Calu3 (cell line): ENCODE measurements at regions not wholly inside any gene's neighbourhood (a gene's known extent, or its start where the extent isn't known, plus 50 kb on each side); places are given as distances from the start of the nearest gene placed in this dataset.

Experiments used
- BruUV-seq: library from RNA; stranded (reverse); fragments of 400-500 nt; replicated peaks from 2 replicates; lab custom pipeline; 2021; lab: Mats Ljungman, UMichigan
- CTCF ChIA-PET: fragments of 300-600 bp; sonication (Branson Sonifier 250); formaldehyde crosslinking; loops from one replicate; lab custom pipeline; 2022; ENCODE audit warnings: antibody characterized with exemption; lab: Charles Lee
- DNase-seq: peaks from one replicate; pipeline ENCODE4 v3.0.0; 2022
- H3K27ac Mint-ChIP-seq: one replicate; pipeline ENCODE4 v1.8.0; 2022; ENCODE audit warnings: mixed read lengths; ENCODE audit not compliant: unreplicated experiment
- H3K27me3 Mint-ChIP-seq: one replicate; pipeline ENCODE4 v1.8.0; 2022; ENCODE audit warnings: mixed read lengths; ENCODE audit not compliant: unreplicated experiment
- H3K36me3 Mint-ChIP-seq: one replicate; pipeline ENCODE4 v1.8.0; 2022; ENCODE audit warnings: mild to moderate bottlenecking, moderate library complexity, mixed read lengths; ENCODE audit not compliant: insufficient read depth, unreplicated experiment
- H3K4me1 Mint-ChIP-seq: one replicate; pipeline ENCODE4 v1.8.0; 2022; ENCODE audit warnings: mild to moderate bottlenecking, low read depth, mixed read lengths; ENCODE audit not compliant: unreplicated experiment
- H3K4me3 Mint-ChIP-seq: one replicate; pipeline ENCODE4 v1.8.0; 2022; ENCODE audit warnings: mild to moderate bottlenecking, low read depth, moderate library complexity, mixed read lengths; ENCODE audit not compliant: unreplicated experiment
- H3K9me3 Mint-ChIP-seq: one replicate; pipeline ENCODE4 v1.8.0; 2022; ENCODE audit warnings: low read depth, mixed read lengths; ENCODE audit not compliant: unreplicated experiment
- CTCF ChIP-seq: fragments of 200-600 bp; IDR thresholded peaks from one replicate; pipeline ENCODE4 v1.8.0; 2022; ENCODE audit warnings: antibody characterized with exemption; ENCODE audit not compliant: unreplicated experiment
- intact Hi-C: fragments of 100-400 bp; cut with micrococcal nuclease; formaldehyde crosslinking; loops from one replicate; pipeline ENCODE4 v1.10.0; 2022; ENCODE audit not compliant: unreplicated experiment

GRCh38 chr10:23951841-23952240, 257.1 kb upstream of the KIAA1217 start:
- intact Hi-C loops = no loop called here
- CTCF ChIA-PET = no interaction called here
- Mint-ChIP-seq H3K9me3 (no peaks in the 10 kb centered on the region), H3K36me3 (no peaks in the 10 kb centered on the region), H3K4me1 (no peaks in the 10 kb centered on the region), H3K27ac (no peak overlapping the region), H3K4me3 (no peak overlapping the region), H3K27me3 (no peaks in the 10 kb centered on the region)
- DNase-seq = no peak
- no TSS peak for BruUV-seq
- TF ChIP-seq CTCF = no peak

- Mint-ChIP-seq H3K4me3 (no peak overlapping the region), H3K36me3 (no peaks in the 10 kb centered on the region), H3K27me3 (no peaks in the 10 kb centered on the region), H3K9me3 (no peaks in the 10 kb centered on the region), H3K27ac (no peak overlapping the region), H3K4me1 (no peaks in the 10 kb centered on the region)
- TF ChIP-seq CTCF = no peak
- BruUV-seq = no TSS peak
- DNase-seq = no peak
- CTCF ChIA-PET = no interaction called here
- intact Hi-C loops = no loop called here
These were observed 253.3 kb upstream of the KIAA1217 start for GRCh38 chr10:23955456-23956225.

GRCh38 chr10:23965123-23965522, 243.8 kb upstream of the KIAA1217 start:
- intact Hi-C loops = no loop called here
- CTCF ChIA-PET = no interaction called here
- no peaks in the 10 kb centered on the region for H3K36me3 Mint-ChIP-seq
- H3K4me1 Mint-ChIP-seq = no peaks in the 10 kb centered on the region
- H3K27me3 Mint-ChIP-seq = no peaks in the 10 kb centered on the region
- no peaks in the 10 kb centered on the region for H3K9me3 Mint-ChIP-seq
- H3K27ac Mint-ChIP-seq = no peak overlapping the region
- no TSS peak for BruUV-seq
- no peak for TF ChIP-seq CTCF
- no peak for DNase-seq
- no peak overlapping the region for H3K4me3 Mint-ChIP-seq

- no peak for TF ChIP-seq CTCF
- no peaks in the 10 kb centered on the region for H3K36me3 Mint-ChIP-seq
- no peak for DNase-seq
- CTCF ChIA-PET = interaction anchor here (0.6 kb wide), 1 partner anchor 160 kb away, joined by 5 read pairs; no protein-coding TSS in a partner anchor
- H3K9me3 Mint-ChIP-seq = no peaks in the 10 kb centered on the region
- no peak overlapping the region for H3K27ac Mint-ChIP-seq
- no TSS peak for BruUV-seq
- no peaks in the 10 kb centered on the region for H3K27me3 Mint-ChIP-seq
- intact Hi-C loops = no loop called here
- no peak overlapping the region for H3K4me3 Mint-ChIP-seq
- no peaks in the 10 kb centered on the region for H3K4me1 Mint-ChIP-seq
These were observed 243.1 kb upstream of the KIAA1217 start for GRCh38 chr10:23965880-23966279.
